Fibroblast of lung (primary cell): ENCODE measurements at regions not wholly inside any gene's neighbourhood (a gene's known extent, or its start where the extent isn't known, plus 50 kb on each side); places are given as distances from the start of the nearest gene placed in this dataset.

ENCODE experiments used
- DNase-seq, 2 donors: peaks; one replicate each; pipeline versions ENCODE4 v3.0.0 to v3.0.0-alpha.2; 2010; ENCODE audit warnings: low read depth in 2 of 2
- H2AFZ ChIP-seq: 2 replicates; pipeline ENCODE4 v1.5.1; 2012; ENCODE audit warnings: low read length, control low read depth, inconsistent platforms
- H3K27ac ChIP-seq: 2 replicates; pipeline ENCODE4 v1.5.1; 2011; ENCODE audit warnings: low read length, control low read depth; ENCODE audit not compliant: insufficient read depth
- H3K27me3 ChIP-seq: 2 replicates; pipeline ENCODE4 v1.5.1; 2011; ENCODE audit warnings: mild to moderate bottlenecking, low read length; ENCODE audit not compliant: control insufficient read depth, insufficient read depth
- H3K36me3 ChIP-seq: 2 replicates; pipeline ENCODE4 v1.5.1; 2011; ENCODE audit warnings: low read length; ENCODE audit not compliant: control insufficient read depth, insufficient read depth
- H3K4me1 ChIP-seq: 2 replicates; pipeline ENCODE4 v1.5.1; 2011; ENCODE audit warnings: low read length; ENCODE audit not compliant: control insufficient read depth, insufficient read depth; ENCODE audit errors: extremely low read depth
- H3K4me2 ChIP-seq: 2 replicates; pipeline ENCODE4 v1.5.1; 2011; ENCODE audit warnings: low read length, control low read depth; ENCODE audit not compliant: insufficient read depth; ENCODE audit errors: extremely low read depth
- H3K4me3 ChIP-seq, 4 experiments: fragments of 200-600 bp in 1 of 4; sonication (generic) in 1 of 4; replicated peaks in 1 of 4; 2 replicates each; pipeline ENCODE4 v1.5.1; 2011 to 2016; ENCODE audit warnings: low read length in 4 of 4, low read depth in 3 of 4, mild to moderate bottlenecking in 3 of 4, control low read depth in 2 of 4, inconsistent platforms in 1 of 4, mixed read lengths in 1 of 4; ENCODE audit not compliant: insufficient read depth in 1 of 4; ENCODE audit errors: control extremely low read depth in 1 of 4
- H3K79me2 ChIP-seq: 2 replicates; pipeline ENCODE4 v1.5.1; 2012; ENCODE audit warnings: mild to moderate bottlenecking, low read length, inconsistent platforms; ENCODE audit not compliant: control insufficient read depth, insufficient read depth
- H3K9ac ChIP-seq: 2 replicates; pipeline ENCODE4 v1.5.1; 2011; ENCODE audit warnings: mild to moderate bottlenecking, low read length, control low read depth; ENCODE audit not compliant: insufficient read depth
- H3K9me3 ChIP-seq: 2 replicates; pipeline ENCODE4 v1.5.1; 2012; ENCODE audit warnings: low read depth, low read length; ENCODE audit not compliant: control insufficient read depth, insufficient read depth
- H4K20me1 ChIP-seq: 2 replicates; pipeline ENCODE4 v1.5.1; 2011; ENCODE audit warnings: low read length; ENCODE audit not compliant: control insufficient read depth, insufficient read depth; ENCODE audit errors: extremely low read depth
- CTCF ChIP-seq, 2 donors: IDR thresholded peaks in 1 of 2; conservative IDR thresholded peaks in 1 of 2; 1 replicate in 1 of 2; 2 replicates in 1 of 2; pipeline ENCODE4 v1.5.1; 2011 to 2012; ENCODE audit warnings: low read length in 2 of 2, control low read depth in 1 of 2, inconsistent platforms in 1 of 2, low read depth in 1 of 2, mild to moderate bottlenecking in 1 of 2
- EZH2 ChIP-seq: IDR thresholded peaks from 2 replicates; pipeline ENCODE4 v1.5.1; 2012; ENCODE audit warnings: low read length, control low read depth, mild to moderate bottlenecking; ENCODE audit errors: missing control alignments

- Histone ChIP-seq H3K4me2 (no peak overlapping the region), H3K79me2 (no peaks in the 10 kb centered on the region), H3K27me3 (no peaks in the 10 kb centered on the region), H3K9me3 (no peaks in the 10 kb centered on the region), H3K27ac (no peak overlapping the region), H2AFZ (no peak overlapping the region), H3K4me1 (no peaks in the 10 kb centered on the region), H3K9ac (no peak overlapping the region), H4K20me1 (no peaks in the 10 kb centered on the region), H3K4me3 (no peak overlapping the region), H3K36me3 (no peaks in the 10 kb centered on the region)
- DNase-seq = no peak
- TF ChIP-seq CTCF (conservative IDR thresholded peaks at IDR 0.05 in 1 of 2, IDR thresholded peaks at IDR 0.05 in 1 of 2; ENCODE audit: low read depth in 1 of 2, low read length in 2 of 2) (no peak), EZH2 (no peak)
These were observed 133.5 kb upstream of the GALNT15 start for GRCh38 chr3:16040991-16041390.

GRCh38 chr3:16048435-16049318 is 125.8 kb upstream of the GALNT15 start:
- Histone ChIP-seq H3K4me1 (no peaks in the 10 kb centered on the region), H3K9ac (no peak overlapping the region), H4K20me1 (no peaks in the 10 kb centered on the region), H3K27me3 (no peaks in the 10 kb centered on the region), H3K4me3 (peak overlapping the region in 2 of 4 experiments; percentile 28 to 29), H2AFZ (no peak overlapping the region), H3K27ac (no peak overlapping the region), H3K36me3 (no peaks in the 10 kb centered on the region), H3K4me2 (peak overlapping the region; percentile 29), H3K9me3 (no peaks in the 10 kb centered on the region), H3K79me2 (no peaks in the 10 kb centered on the region)
- DNase-seq = peak; percentile 65 to 86
- TF ChIP-seq EZH2 (no peak), CTCF (conservative IDR thresholded peaks at IDR 0.05 in 1 of 2, IDR thresholded peaks at IDR 0.05 in 1 of 2; ENCODE audit: low read depth in 1 of 2, low read length in 2 of 2) (peak; percentile 68 to 81)

GRCh38 chr3:16050641-16051467 is 123.6 kb upstream of the GALNT15 start:
- Histone ChIP-seq H3K79me2 (no peaks in the 10 kb centered on the region), H2AFZ (no peak overlapping the region), H3K9ac (no peak overlapping the region), H4K20me1 (no peaks in the 10 kb centered on the region), H3K9me3 (no peaks in the 10 kb centered on the region), H3K4me3 (no peak overlapping the region), H3K4me1 (peaks cover under 1% of the 10 kb centered on the region), H3K27me3 (no peaks in the 10 kb centered on the region), H3K36me3 (no peaks in the 10 kb centered on the region), H3K27ac (no peak overlapping the region), H3K4me2 (no peak overlapping the region)
- TF ChIP-seq CTCF (conservative IDR thresholded peaks at IDR 0.05 in 1 of 2, IDR thresholded peaks at IDR 0.05 in 1 of 2; ENCODE audit: low read depth in 1 of 2, low read length in 2 of 2) = no peak
- no peak for TF ChIP-seq EZH2
- no peak for DNase-seq
